GM20000 (cell line): ENCODE measurements at regions not wholly inside any gene's neighbourhood (a gene's known extent, or its start where the extent isn't known, plus 50 kb on each side); places are given as distances from the start of the nearest gene placed in this dataset.

Experiments used
- DNase-seq: peaks from one replicate; pipeline ENCODE4 v3.0.0; 2012; ENCODE audit warnings: low spot score
- TF ChIP-seq, protein P1 (sequence below): IDR thresholded peaks from 2 replicates; pipeline ENCODE4 v1.5.1; 2012; ENCODE audit warnings: mild to moderate bottlenecking, control low read depth; ENCODE audit errors: extremely low read depth, missing control alignments

DNA sequence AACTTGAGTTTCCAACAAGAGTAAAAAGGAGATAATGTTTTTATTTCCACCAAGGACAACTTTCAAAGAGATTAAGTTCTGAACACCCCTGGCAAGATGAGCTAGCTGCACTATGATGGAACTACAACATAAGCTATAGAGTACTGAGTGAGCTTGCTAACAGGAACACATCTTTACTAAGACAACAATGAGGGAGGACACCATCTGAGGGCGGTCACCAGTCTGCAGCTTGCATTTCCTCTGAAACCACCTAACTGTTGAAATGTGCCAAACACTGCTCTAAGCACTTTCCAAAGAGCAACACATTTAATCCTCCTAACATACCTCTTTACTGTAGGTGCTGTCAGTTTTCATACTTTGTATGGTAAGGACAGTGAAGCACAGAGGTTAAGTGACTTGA, 68.4 kb downstream of the TCF20 start:
- DNase-seq: no peak
- TF ChIP-seq, protein P1, sequence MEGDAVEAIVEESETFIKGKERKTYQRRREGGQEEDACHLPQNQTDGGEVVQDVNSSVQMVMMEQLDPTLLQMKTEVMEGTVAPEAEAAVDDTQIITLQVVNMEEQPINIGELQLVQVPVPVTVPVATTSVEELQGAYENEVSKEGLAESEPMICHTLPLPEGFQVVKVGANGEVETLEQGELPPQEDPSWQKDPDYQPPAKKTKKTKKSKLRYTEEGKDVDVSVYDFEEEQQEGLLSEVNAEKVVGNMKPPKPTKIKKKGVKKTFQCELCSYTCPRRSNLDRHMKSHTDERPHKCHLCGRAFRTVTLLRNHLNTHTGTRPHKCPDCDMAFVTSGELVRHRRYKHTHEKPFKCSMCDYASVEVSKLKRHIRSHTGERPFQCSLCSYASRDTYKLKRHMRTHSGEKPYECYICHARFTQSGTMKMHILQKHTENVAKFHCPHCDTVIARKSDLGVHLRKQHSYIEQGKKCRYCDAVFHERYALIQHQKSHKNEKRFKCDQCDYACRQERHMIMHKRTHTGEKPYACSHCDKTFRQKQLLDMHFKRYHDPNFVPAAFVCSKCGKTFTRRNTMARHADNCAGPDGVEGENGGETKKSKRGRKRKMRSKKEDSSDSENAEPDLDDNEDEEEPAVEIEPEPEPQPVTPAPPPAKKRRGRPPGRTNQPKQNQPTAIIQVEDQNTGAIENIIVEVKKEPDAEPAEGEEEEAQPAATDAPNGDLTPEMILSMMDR: no peak

DNA sequence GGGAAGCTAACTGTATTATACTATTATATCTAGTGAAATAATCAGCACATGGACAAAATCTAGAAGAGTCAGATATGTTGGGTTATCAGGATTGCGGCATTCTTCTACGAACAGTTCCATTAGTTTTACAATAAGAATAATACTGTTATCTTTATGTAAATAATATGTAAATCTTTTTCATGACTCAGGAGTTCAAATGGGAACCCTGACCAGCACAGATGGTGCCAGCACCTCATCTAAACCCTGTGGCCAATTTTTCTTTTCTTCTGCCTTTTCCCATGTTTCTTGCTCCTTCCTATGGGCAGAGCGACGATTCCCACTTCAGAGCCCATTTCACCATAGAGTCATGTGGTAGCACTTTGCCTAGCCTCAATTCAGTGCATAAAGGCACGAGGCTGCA, 68.4 kb upstream of the CYP2D6 start:
- no peak for DNase-seq
- TF ChIP-seq, protein P1: no peak

DNA sequence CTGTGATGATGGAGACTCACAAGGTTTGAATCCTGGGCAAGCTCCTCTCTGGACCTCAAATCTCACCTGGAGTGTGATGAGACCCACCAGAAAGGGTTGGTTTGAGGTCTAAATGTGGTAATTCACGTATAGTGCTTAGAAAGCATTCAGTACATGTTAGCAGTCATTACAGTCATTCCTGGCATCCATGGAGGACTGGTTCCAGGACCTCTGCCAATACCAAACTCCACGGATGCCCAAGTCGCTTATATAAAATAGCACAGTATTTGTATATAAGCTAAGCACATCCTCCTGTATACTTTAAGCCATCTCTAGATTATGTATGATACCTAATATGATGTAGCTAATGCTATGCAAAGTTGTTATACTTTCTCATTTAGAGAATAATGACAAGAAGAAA, 67.6 kb upstream of the CYP2D6 start:
- DNase-seq: no peak
- TF ChIP-seq, protein P1: no peak

DNA sequence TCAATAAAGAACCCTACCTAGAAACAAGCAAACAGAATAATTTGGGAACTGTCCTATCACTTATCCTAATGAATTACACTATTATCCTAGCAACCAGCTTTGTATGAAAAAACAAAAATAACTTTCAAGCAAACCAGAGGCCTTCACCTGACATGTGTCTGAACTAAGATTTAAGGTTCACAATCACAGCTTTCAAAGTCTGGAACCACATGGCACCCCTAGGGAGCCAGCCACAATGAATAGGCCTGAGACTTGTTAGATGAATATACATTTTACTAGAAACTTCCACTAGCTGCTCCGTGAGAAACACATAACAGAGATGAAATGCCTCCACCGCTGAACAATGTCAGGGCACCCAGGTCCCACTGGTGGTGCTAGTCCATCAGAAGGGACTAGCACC, 65.8 kb upstream of the CYP2D6 start:
- TF ChIP-seq, protein P1: no peak
- DNase-seq: no peak

DNA sequence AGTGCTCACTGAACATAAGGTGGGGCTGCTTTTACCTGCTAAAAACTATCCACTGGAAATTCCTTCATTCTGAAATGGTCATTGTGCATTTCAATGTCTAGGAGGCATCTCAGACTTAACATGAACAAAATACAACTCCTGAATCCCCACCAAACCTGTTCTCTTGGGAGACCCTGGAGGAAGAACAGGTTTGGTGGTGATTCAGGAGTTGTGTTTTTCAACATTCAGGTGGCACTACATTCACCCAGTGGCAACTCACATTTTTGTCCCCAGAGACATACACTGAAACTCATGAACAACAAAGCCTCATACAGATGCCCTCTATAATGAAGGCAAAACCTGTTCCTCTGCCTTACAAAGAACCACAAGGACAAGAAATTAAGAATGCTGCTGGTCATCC, 64.3 kb upstream of the CYP2D6 start:
- no peak for DNase-seq

DNA sequence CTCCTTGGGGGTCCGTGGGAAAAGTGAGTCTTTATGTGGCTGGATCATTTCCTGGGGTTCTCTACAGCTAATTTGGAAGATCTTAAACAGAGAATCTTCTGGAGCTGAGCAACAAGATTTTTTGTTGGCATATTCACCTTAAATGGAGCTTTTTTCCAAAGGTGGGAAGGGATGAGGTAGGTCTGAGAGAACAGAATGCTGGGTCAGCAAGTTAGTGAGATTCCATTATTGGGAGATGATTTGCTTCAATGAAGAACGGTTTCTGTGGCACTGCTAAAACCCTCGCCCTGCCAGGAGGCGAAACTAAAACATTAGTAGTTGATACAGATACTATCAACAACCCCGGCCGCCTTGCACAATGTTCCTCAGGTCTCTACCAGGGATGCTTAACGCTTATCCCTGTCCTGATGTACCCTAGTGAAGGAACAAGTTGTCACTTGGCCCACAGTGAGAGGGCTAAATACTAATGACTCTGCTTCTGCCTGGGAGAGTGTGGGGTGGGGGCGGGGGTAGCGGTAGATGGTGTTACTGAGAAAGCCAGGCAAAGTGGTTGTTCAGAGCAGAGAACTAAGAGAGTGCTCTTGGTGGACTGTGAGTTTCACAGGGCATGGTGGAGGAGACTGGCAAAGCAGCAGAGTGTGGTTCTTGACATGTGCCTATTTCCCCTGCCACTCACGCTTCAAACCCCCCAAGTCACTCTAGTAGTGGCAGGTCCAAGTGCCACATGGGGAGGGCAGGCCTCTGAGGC, 63.7 kb upstream of the CYP2D6 start:
- TF ChIP-seq, protein P1: no peak
- no peak for DNase-seq

More for the DNA sequence above, 64.3 kb upstream of the CYP2D6 start:
- TF ChIP-seq, protein P1: no peak

DNA sequence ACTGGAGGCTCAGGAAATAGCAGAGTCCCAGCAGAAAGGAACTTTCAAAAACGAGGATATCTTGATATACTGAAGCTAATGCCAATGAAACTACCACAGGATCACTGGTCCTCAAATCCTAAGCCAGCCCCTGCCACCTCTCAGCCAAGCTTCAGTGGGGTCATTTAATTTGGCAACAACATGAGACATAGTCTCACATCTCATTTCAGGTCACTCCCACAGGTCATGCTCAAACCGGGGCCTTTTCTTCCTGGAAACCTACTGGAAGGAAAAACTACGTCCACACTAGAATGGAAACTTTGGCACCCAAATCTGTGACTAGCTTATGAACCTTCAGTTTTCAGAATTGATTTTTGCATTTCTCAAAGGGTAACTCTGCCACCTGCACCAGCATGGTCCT, 61.9 kb upstream of the CYP2D6 start:
- TF ChIP-seq, protein P1: no peak
- DNase-seq: no peak
